ENCODE measurements at regions not wholly inside any gene's neighbourhood (a gene's known extent, or its start where the extent isn't known, plus 50 kb on each side); places are given as distances from the start of the nearest gene placed in this dataset.

- no peak for DNase-seq (ENCODE audit: low read depth, low spot score)
These were observed 284.7 kb upstream of the ROPN1 start for GRCh38 chr3:124276539-124277143.

- DNase-seq (ENCODE audit: low read depth, low spot score) = no peak
These were observed 285.4 kb upstream of the ROPN1 start for GRCh38 chr3:124277144-124277890.

DNA sequence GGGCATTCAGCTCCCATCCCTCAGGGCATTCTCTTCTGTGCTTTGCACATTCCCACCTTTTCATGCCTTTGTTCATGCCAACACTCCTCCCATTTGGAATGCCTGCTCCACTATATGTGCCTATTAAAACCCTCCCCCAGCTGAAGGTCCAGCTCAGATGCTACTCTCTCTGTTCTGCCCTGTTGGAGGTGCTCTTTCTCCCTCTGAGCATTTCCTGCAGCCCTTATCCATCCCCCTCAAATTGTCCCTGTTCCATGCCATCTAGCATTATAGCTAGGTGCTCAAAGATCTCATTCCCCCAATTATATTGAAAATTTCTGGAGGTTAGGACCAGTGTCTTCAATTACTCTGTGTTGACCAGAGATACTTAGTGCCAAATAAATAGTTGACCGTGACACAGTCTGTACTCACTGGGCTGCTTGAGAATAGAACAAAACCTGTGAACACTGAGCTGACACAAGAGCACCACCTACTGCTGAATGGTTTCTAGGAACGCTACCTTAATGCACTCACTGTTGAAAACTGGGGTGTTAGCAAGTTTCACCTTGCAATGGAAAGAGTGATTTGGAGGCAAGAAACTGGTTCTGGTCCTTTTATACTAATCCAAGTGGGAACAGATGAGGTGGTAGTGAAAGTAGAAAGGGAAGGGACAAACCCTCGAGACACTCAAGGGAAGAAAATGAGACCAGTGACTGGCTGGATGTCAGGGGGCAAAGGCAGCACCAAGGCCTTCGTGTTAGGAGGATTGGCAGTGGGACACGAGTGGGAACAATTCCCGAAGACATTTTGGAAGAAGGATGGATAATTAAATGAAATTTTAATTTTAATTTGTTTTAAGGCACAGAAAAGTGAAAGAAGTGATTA, 289.8 kb upstream of the ROPN1 start:
- DNase-seq (ENCODE audit: low read depth, low spot score) = no peak

DNA sequence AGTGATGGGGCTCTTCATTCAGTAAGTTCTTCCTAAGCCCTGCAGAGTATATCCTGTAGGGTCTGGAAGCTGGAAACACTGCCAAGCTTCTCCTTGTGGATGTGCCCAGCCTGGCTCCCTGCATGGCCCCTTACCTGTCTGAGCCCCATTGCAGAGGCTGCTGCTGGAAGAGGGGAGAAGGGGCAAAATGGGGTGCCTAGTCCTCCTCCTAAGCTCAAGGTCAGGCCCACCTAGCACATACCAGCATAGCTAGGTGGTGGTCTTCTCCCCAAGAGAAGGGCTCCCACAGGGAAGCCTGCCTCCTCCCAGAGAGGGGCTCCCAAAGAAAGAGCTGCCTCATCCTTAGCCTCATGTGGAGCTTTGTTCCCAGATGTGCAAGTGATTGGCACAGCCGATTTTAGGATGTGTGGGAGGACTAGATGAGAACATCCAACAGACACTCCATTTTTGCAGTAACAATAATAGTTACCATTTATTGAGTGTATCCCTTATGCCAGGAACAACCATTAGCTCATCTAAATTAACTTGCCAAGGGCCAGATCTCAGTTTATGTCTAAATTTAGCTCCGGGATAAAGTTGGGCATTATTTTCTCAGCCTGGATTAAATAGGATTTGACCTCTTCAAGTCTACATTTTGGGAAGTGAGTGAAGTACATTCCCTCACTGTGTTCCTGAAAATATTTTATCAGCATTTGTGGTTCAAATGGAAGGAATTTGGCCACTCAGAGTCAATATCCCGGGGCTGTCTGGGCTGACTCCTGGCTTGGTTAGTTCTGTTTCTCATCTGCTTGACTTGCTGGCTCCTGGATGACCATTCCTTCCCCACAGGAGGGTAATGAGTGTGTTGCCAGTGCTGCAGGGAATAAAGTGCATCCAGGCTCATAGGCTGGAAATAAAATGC, 291.1 kb upstream of the ROPN1 start:
- no peak for DNase-seq (ENCODE audit: low read depth, low spot score)

DNA sequence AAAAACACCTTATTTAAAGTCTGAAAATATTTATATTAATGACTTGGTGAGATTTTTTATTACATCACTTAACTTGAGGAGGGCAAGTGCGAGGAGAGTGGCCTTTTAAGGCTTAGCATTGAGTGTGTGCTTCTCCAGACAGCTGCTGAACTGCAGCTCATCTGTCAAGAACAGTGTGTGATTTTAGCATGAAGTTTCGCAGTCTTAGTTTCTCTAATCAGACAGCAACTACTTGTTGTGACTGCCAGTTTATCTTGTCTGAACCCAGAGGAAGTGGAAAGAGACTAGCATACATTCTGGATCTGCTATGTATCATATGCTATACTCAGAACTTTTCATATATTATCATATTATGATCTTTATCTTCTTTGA, 291.7 kb upstream of the ROPN1 start:
- no peak for DNase-seq (ENCODE audit: low read depth, low spot score)

DNA sequence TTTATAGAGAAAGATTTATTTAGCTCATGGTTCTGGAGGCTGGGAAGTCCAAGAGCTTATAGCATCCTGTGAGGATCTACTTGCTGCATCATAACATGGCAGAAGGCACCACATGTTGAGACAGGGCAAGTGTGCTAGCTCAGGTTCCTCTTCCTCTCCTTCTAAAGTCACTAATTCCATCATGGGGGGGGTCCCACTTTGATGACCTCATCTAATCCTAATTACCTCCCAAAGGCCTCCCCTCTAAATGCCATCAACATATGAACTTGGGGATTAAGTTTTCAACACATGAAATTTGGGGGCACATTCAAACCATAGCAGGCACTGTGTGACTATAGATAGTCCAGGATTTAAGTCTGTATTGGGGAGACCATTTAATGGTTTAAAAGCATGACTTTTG, 297.1 kb upstream of the ROPN1 start:
- DNase-seq (ENCODE audit: low read depth, low spot score) = no peak

DNA sequence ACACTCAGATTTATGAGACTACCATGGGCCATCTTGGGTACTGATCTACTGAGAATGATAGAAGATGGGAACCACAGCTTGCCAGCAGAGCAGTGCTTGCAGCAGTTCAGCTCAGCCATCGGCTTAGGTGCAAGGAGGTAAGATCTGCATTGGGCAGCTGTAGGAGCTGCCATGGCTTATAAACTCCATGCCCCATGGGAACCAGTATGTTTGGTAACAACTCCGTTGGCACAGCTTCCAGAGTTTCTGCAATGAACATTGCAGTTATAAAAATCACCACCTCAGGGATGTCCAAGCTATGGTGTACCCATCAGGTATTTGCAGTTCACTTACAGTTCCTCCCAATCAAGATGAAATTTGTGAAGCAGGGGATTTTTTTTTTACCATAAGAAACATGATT, 299.1 kb upstream of the ROPN1 start:
- no peak for DNase-seq (ENCODE audit: low read depth, low spot score)

- no peak for DNase-seq (ENCODE audit: low read depth, low spot score)
These were observed 300.4 kb upstream of the ROPN1 start for GRCh38 chr3:124292329-124292728.

DNA sequence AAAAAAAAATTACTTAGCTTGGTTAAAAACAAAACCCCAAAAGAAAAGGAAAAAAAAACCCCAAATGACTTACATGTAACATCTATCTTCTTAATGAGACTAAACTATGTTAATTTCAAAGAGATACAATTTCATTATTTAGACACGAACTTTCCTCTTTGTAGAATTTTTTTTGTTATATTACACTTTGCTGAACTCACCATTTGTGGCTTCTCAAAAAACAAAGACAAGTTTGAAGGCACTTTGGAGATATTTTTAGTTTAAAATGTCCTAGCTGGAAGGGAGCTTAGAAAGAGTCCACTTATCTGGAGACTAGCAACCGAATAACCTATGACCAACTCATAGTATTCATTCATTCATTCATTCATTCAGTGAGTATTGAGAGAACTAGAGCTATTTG, 301.7 kb upstream of the ROPN1 start:
- DNase-seq (ENCODE audit: low read depth, low spot score) = no peak

DNA sequence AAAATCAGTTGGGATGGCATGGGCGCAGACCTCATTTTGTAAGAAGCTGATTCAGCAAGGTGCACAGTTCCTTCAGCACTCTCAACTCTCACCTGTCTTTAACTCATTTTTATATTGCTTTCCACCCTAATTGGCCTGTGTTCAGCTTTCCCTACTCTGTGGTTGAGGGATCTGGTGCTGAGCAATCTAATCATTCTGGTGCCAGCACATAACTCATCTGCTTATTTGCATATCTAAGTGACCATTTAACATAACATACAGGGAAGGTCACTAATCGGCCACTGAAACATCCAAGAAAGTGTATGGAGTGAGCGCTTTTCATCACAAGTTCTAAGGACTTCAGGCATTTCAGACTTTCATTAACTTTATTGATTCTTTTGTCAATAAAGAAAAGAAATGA, 303.4 kb upstream of the ROPN1 start:
- DNase-seq (ENCODE audit: low read depth, low spot score) = no peak

GRCh38 chr3:124296406-124296805, 304.5 kb upstream of the ROPN1 start:
- DNase-seq (ENCODE audit: low read depth, low spot score) = no peak

DNA sequence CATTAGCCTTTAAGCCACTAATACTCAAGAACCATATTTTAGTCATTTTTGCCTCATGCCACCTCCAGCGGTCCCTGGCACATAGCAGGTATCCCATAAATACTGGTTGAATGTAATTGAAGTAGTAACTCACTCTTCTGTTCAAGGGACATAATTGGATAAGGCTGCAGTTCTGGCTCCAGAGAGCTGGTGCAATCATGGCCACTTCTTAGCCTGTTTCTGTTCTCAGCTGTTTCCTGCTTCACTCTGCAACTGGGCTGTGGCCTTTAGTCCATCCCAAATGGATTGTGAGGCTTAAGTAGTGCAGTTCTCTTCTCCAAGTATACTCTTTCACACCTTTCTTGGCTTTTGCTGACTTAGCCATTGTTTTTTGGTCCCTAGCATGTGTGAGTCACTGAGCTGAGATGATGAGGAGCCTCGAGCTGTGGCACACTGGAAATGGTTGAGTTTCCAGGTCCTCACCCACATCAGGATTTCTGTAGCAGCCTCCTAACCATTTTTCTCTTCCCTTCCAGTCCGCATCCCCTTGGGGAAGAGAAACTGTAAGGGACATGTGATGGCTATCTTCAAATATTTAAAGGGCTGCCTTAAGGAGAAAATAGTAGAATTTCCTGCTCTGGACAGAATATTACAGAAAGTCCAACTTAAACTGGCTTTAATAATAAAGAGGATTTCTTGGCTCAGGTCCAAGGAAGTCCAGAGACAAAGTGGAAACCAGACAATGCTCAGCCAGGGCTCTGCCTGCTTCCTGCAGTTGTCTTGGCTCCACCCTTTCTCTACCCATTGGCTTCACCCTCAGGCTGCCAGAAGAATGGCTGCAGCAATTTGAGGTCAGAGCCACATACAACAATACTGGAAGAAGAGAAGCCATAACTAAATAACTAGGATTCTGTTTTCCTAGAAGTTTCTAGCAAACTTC, 305.4 kb upstream of the ROPN1 start:
- DNase-seq (ENCODE audit: low read depth, low spot score) = no peak

DNA sequence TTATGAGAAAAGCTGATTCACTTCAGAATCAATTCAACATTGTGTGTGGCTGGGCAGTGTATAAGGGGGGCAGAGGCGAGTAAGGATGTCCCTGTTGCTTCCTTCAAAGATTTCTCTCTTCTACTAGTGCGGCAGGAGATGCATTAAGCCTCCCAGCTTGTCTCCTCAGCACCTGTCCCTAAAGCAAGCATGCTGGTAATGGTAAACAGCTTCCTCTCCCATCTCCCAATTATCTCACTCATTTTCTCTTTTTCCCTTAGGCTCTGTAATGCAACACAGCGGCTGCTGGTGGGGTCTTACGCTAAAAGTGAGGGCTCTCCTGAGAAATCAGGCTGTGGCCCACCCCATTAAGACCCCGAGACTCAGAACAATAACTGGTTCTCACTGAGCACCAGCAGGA, 306.4 kb upstream of the ROPN1 start:
- DNase-seq (ENCODE audit: low read depth, low spot score) = no peak

- no peak for DNase-seq (ENCODE audit: low read depth, low spot score)
These were observed 307.0 kb upstream of the ROPN1 start for GRCh38 chr3:124298951-124299350.

DNA sequence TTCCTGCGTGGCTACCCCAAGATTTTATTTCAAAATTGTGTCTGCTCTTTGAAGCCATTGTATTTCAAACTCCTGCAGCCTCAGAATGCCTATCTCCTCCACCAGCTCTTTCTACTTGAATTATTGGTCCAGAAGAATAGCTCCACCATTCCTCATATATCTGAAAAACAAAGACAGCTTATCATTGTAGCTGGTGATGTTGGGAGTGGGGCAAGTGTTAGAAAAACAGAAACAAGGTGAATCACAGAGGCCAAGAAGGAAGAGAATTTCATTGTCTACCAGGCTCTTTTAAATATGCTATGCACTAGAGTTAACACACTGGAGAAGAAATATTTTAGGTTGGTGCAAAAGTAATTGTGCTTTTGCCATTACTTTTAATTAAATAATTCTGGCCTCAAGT, 307.9 kb upstream of the ROPN1 start:
- DNase-seq (ENCODE audit: low read depth, low spot score) = no peak

- DNase-seq (ENCODE audit: low read depth, low spot score) = no peak
These were observed 308.5 kb upstream of the ROPN1 start for GRCh38 chr3:124300416-124300815.

- no peak for DNase-seq (ENCODE audit: low read depth, low spot score)
These were observed 311.5 kb upstream of the ROPN1 start for GRCh38 chr3:124303305-124303910.

GRCh38 chr3:124306665-124307064, 314.7 kb upstream of the ROPN1 start:
- no peak for DNase-seq (ENCODE audit: low read depth, low spot score)

- DNase-seq (ENCODE audit: low read depth, low spot score) = no peak
These were observed 321.7 kb upstream of the ROPN1 start for GRCh38 chr3:124313621-124314020.

All from brain pericyte (primary cell).